Vagina (tissue), 2 donors: ENCODE measurements at regions not wholly inside any gene's neighbourhood (a gene's known extent, or its start where the extent isn't known, plus 50 kb on each side); places are given as distances from the start of the nearest gene placed in this dataset.

Experiments
- DNase-seq, 2 donors: peaks; one replicate each; pipeline ENCODE4 v3.0.0-alpha.2; 2017; ENCODE audit errors: extremely low spot score in 2 of 2
- H3K27ac ChIP-seq: fragments of 200-600 bp; sonication (generic); one replicate; pipeline ENCODE4 v1.5.1; 2019
- H3K27me3 ChIP-seq: fragments of 200-600 bp; sonication (generic); one replicate; pipeline ENCODE4 v1.5.1; 2019
- H3K36me3 ChIP-seq, 2 donors: fragments of 200-600 bp; sonication (generic); one replicate each; pipeline ENCODE4 v1.5.1; 2017 to 2019
- H3K4me1 ChIP-seq: fragments of 200-600 bp; sonication (generic); one replicate; pipeline ENCODE4 v1.5.1; 2019
- H3K4me3 ChIP-seq, 2 donors: fragments of 200-600 bp; sonication (generic); 1 replicate in 1 of 2; 2 replicates in 1 of 2; pipeline ENCODE4 v1.5.1; 2016 to 2019
- H3K9me3 ChIP-seq: fragments of 200-600 bp; sonication (generic); one replicate; pipeline ENCODE4 v1.5.1; 2019
- POLR2A ChIP-seq, 2 donors: fragments of 450-650 bp; IDR thresholded peaks; one replicate each; pipeline ENCODE4 v1.6.1; 2017; ENCODE audit warnings: antibody characterized with exemption in 2 of 2, mild to moderate bottlenecking in 2 of 2, moderate library complexity in 2 of 2
- POLR2AphosphoS5 ChIP-seq, 2 donors: sonication (generic); formaldehyde crosslinking; IDR thresholded peaks; one replicate each; pipeline ENCODE4 v1.9.0; 2017; ENCODE audit warnings: antibody characterized with exemption in 2 of 2, mild to moderate bottlenecking in 2 of 2, low read depth in 1 of 2; ENCODE audit not compliant: insufficient read depth in 1 of 2
- intact Hi-C: fragments of 100-400 bp; cut with DNase I; formaldehyde crosslinking; loops from one replicate; pipeline ENCODE4 v1.15.1; 2023
- TF ChIP-seq, protein P1 (sequence below), 3 experiments: fragments of 450-650 bp in 2 of 3; fragments of 200-600 bp in 1 of 3; sonication (generic) in 1 of 3; IDR thresholded peaks; one replicate each; pipeline ENCODE4 v1.5.1; 2017 to 2019; ENCODE audit warnings: antibody characterized with exemption in 3 of 3, mild to moderate bottlenecking in 2 of 3, moderate library complexity in 2 of 3

DNA sequence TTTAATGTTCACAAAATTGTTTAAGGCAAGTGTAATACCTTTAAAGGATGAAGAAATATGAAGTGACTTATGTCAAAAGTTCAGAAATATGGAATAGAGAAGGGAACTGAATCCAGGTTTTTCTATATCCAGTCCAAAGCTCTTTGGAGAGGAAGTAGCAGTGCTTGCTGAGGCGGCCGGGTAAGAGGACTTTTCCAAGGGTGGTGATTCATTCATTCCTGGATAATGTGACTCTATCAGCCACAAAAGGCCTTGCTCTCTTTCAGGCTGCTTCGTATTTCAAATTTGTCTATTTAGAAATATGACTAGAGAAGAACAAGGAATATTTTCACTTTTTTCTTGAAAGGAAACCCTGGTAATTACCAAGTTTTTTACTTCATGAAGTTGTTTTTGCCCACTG is 830.1 kb upstream of the ZEB2 start:
- intact Hi-C loops = no loop called here
- no peak overlapping the region for H3K4me3 ChIP-seq
- H3K4me1 ChIP-seq = no peaks in the 10 kb centered on the region
- H3K27ac ChIP-seq = no peak overlapping the region
- no peak for DNase-seq
- H3K36me3 ChIP-seq = no peaks in the 10 kb centered on the region
- H3K9me3 ChIP-seq = no peaks in the 10 kb centered on the region
- no peaks in the 10 kb centered on the region for H3K27me3 ChIP-seq
- no peak for TF ChIP-seq POLR2A (IDR thresholded peaks at IDR 0.05)

GRCh38 chr2:145344076-145344724 is 824.3 kb upstream of the ZEB2 start:
- no peaks in the 10 kb centered on the region for H3K4me1 ChIP-seq
- no peaks in the 10 kb centered on the region for H3K27me3 ChIP-seq
- intact Hi-C loops = no loop called here
- DNase-seq = no peak
- H3K4me3 ChIP-seq = no peak overlapping the region
- H3K36me3 ChIP-seq = no peaks in the 10 kb centered on the region
- no peaks in the 10 kb centered on the region for H3K9me3 ChIP-seq
- TF ChIP-seq POLR2A (IDR thresholded peaks at IDR 0.05) (no peak), POLR2AphosphoS5 (IDR thresholded peaks at IDR 0.05; ENCODE audit: insufficient read depth in 1 of 2, low read depth in 1 of 2) (no peak)
- TF ChIP-seq, protein P1, sequence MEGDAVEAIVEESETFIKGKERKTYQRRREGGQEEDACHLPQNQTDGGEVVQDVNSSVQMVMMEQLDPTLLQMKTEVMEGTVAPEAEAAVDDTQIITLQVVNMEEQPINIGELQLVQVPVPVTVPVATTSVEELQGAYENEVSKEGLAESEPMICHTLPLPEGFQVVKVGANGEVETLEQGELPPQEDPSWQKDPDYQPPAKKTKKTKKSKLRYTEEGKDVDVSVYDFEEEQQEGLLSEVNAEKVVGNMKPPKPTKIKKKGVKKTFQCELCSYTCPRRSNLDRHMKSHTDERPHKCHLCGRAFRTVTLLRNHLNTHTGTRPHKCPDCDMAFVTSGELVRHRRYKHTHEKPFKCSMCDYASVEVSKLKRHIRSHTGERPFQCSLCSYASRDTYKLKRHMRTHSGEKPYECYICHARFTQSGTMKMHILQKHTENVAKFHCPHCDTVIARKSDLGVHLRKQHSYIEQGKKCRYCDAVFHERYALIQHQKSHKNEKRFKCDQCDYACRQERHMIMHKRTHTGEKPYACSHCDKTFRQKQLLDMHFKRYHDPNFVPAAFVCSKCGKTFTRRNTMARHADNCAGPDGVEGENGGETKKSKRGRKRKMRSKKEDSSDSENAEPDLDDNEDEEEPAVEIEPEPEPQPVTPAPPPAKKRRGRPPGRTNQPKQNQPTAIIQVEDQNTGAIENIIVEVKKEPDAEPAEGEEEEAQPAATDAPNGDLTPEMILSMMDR (IDR thresholded peaks at IDR 0.05) = no peak
- no peak overlapping the region for H3K27ac ChIP-seq

DNA sequence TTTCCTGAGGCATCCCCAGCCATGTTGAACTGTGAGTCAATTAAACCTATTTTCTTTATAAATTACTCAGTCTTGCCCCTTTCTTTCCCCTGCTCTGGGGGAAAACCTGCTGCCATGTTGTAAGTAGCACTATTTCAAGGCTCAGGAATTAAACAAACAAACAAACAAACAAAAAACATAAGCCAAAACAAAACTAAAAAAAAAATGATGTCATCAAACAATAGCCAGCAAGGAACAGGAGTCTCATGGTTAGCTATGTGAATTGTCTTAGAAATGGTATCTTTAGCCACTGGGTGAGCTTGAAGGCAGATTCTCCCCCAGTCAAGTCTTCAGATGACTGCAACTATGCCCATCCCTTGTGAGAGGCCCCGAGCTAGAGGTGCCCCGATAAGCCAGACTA is 823.4 kb upstream of the ZEB2 start:
- no peak overlapping the region for H3K4me3 ChIP-seq
- H3K9me3 ChIP-seq = no peaks in the 10 kb centered on the region
- DNase-seq = no peak
- no peak overlapping the region for H3K27ac ChIP-seq
- H3K4me1 ChIP-seq = no peaks in the 10 kb centered on the region
- H3K27me3 ChIP-seq = no peaks in the 10 kb centered on the region
- no peaks in the 10 kb centered on the region for H3K36me3 ChIP-seq
- no peak for TF ChIP-seq POLR2A (IDR thresholded peaks at IDR 0.05)
- no peak for TF ChIP-seq POLR2AphosphoS5 (IDR thresholded peaks at IDR 0.05; ENCODE audit: insufficient read depth in 1 of 2, low read depth in 1 of 2)
- TF ChIP-seq, protein P1 (IDR thresholded peaks at IDR 0.05) = no peak
- intact Hi-C loops = no loop called here

- no peak overlapping the region for H3K4me3 ChIP-seq
- no peaks in the 10 kb centered on the region for H3K4me1 ChIP-seq
- H3K27me3 ChIP-seq = no peaks in the 10 kb centered on the region
- no peak for DNase-seq
- H3K9me3 ChIP-seq = no peaks in the 10 kb centered on the region
- no peak overlapping the region for H3K27ac ChIP-seq
- intact Hi-C loops = no loop called here
- H3K36me3 ChIP-seq = no peaks in the 10 kb centered on the region
- no peak for TF ChIP-seq POLR2AphosphoS5 (IDR thresholded peaks at IDR 0.05; ENCODE audit: insufficient read depth in 1 of 2, low read depth in 1 of 2)
- no peak for TF ChIP-seq POLR2A (IDR thresholded peaks at IDR 0.05)
- TF ChIP-seq, protein P1 (IDR thresholded peaks at IDR 0.05) = no peak
These were observed 821.6 kb upstream of the ZEB2 start for GRCh38 chr2:145341536-145341935.

GRCh38 chr2:145339646-145340045 is 819.7 kb upstream of the ZEB2 start:
- no peak for DNase-seq
- Histone ChIP-seq H3K27ac (no peak overlapping the region), H3K9me3 (no peaks in the 10 kb centered on the region), H3K4me3 (no peak overlapping the region), H3K27me3 (no peaks in the 10 kb centered on the region), H3K4me1 (no peaks in the 10 kb centered on the region), H3K36me3 (no peaks in the 10 kb centered on the region)
- intact Hi-C loops = no loop called here
- no peak for TF ChIP-seq POLR2AphosphoS5 (IDR thresholded peaks at IDR 0.05; ENCODE audit: insufficient read depth in 1 of 2, low read depth in 1 of 2)

- no peaks in the 10 kb centered on the region for H3K4me1 ChIP-seq
- no peak for TF ChIP-seq POLR2AphosphoS5 (IDR thresholded peaks at IDR 0.05; ENCODE audit: insufficient read depth in 1 of 2, low read depth in 1 of 2)
- TF ChIP-seq, protein P1 (IDR thresholded peaks at IDR 0.05) = no peak
- no peak for TF ChIP-seq POLR2A (IDR thresholded peaks at IDR 0.05)
- H3K36me3 ChIP-seq = no peaks in the 10 kb centered on the region
- H3K9me3 ChIP-seq = no peaks in the 10 kb centered on the region
- DNase-seq = no peak
- intact Hi-C loops = no loop called here
- no peak overlapping the region for H3K27ac ChIP-seq
- H3K4me3 ChIP-seq = no peak overlapping the region
- H3K27me3 ChIP-seq = no peaks in the 10 kb centered on the region
These were observed 812.4 kb upstream of the ZEB2 start for GRCh38 chr2:145332210-145332898.
